C4-2B (cell line): ENCODE measurements at regions not wholly inside any gene's neighbourhood (a gene's known extent, or its start where the extent isn't known, plus 50 kb on each side); places are given as distances from the start of the nearest gene placed in this dataset.

Experiments
- ZFX ChIP-seq: fragments of 450-650 bp; IDR thresholded peaks from 2 replicates; pipeline ENCODE4 v1.6.1; 2017
- TF ChIP-seq, protein P1 (sequence below): fragments of 450-650 bp; conservative IDR thresholded peaks from 2 replicates; pipeline ENCODE4 v1.5.1; 2017; ENCODE audit warnings: mild to moderate bottlenecking

DNA sequence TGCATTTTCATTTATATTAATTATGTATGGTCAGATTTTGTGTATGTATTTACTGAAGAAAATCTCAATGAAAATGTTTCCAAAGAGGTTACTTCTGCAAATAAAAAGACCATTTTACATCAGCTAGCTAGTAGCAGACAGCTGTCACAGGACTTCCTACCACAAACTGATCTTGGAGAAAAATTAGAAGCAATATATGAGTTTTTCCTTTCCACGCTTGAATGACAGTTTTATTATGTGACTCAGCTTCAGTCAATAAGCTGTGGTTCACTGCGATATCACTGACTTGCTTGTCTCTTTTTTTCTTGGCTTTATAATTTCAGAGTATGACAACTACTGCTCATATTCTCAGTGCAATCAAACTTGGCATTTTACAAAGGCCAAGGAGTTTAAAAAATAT lies 787.4 kb upstream of the GALNTL6 start:
- TF ChIP-seq, protein P1, sequence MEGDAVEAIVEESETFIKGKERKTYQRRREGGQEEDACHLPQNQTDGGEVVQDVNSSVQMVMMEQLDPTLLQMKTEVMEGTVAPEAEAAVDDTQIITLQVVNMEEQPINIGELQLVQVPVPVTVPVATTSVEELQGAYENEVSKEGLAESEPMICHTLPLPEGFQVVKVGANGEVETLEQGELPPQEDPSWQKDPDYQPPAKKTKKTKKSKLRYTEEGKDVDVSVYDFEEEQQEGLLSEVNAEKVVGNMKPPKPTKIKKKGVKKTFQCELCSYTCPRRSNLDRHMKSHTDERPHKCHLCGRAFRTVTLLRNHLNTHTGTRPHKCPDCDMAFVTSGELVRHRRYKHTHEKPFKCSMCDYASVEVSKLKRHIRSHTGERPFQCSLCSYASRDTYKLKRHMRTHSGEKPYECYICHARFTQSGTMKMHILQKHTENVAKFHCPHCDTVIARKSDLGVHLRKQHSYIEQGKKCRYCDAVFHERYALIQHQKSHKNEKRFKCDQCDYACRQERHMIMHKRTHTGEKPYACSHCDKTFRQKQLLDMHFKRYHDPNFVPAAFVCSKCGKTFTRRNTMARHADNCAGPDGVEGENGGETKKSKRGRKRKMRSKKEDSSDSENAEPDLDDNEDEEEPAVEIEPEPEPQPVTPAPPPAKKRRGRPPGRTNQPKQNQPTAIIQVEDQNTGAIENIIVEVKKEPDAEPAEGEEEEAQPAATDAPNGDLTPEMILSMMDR: no peak
- TF ChIP-seq ZFX: no peak
